ENCODE measurements at regions not wholly inside any gene's neighbourhood (a gene's known extent, or its start where the extent isn't known, plus 50 kb on each side); places are given as distances from the start of the nearest gene placed in this dataset.
"Not testable (repeated sequence)": the region's sequence is repeated elsewhere in the genome, so short reads cannot be mapped to it uniquely, and the experiment has no call there.

DNA sequence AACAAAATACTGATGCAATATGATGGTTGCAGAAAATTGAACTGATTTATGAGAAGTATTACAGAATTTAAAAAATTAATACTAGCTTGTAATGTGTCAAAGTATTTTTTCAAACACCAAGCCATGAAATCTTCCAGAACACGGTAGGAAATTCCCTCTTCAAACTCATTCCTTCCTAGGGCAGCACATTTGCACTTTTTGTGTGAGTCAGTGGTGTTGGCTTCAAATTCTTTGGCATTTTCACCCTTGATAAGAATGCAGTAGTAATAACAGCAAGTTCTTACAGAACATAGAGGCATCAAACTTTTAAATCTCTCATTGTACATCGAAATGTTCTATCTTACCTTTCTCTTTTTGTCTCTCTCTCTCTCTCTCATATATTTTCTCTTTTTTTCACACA, 191.8 kb downstream of the CGGBP1 start:
- no peak for DNase-seq

DNA sequence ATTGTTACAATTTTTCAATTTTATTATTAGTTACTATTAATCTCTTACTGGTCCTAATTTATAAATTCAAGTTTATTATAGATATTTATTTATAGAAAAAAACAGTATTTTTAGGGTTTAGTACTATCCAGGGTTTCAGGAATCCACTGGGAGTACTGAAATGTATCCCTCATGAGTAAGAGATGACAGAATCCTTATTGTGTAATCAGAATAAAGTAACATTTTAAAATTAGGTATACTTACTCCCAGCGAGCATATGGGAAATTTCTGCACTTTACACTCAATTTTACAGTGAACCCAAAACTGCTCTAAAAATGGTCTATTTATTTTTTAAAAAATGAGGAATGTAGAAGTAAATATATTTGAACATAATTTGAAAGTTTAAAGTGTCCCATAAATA, 202.7 kb downstream of the CGGBP1 start:
- no peak for DNase-seq

- no peak for DNase-seq
Measured at GRCh38 chr3:87855616-87856015, 203.2 kb downstream of the CGGBP1 start.

DNA sequence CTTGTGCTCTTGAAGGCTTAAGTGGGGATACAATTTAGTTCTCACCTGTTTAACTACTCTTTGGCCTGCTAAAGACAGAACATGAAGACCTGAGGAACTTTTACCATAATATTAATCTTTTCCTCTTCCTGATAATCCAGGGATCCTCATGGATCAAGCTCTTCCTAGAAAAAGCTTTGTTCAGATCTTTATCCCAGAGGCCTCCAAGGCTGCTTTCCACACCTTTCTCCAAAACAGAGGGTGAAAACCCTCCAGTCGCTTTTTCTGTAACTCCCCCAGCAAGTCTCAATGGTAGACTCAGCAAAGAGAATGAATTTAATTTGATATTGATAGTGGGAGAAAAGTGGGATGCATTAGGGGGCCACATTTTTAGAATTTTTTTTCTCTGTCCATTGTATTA, 203.6 kb downstream of the CGGBP1 start:
- DNase-seq = no peak

- no peak for DNase-seq
Measured at GRCh38 chr3:87848003-87848402, 210.8 kb downstream of the CGGBP1 start.

DNA sequence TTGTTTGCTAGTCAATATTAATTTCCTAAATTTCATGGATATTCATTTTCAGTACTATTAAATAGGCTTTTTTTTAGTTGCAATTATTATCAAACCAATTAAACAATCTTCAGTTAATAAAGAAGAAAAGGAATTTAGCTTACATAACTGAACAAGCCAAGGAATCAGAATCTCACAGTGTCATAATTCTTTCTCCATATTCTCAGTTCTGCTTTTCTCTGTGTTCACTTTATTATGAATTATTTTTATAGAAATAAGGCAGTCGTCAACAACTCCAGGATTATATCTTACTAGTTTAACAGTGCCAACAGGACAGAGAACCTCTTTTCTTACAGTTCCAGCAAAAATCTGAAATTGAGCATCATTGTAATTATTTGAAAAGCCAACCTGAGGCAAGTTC, 221.7 kb downstream of the CGGBP1 start:
- DNase-seq = no peak

GRCh38 chr3:87836026-87836425, 222.8 kb downstream of the CGGBP1 start:
- DNase-seq = no peak

- no peak for DNase-seq
Measured at GRCh38 chr3:87835236-87835635, 223.6 kb downstream of the CGGBP1 start.

GRCh38 chr3:87834327-87834726, 224.5 kb downstream of the CGGBP1 start:
- DNase-seq = no peak

DNA sequence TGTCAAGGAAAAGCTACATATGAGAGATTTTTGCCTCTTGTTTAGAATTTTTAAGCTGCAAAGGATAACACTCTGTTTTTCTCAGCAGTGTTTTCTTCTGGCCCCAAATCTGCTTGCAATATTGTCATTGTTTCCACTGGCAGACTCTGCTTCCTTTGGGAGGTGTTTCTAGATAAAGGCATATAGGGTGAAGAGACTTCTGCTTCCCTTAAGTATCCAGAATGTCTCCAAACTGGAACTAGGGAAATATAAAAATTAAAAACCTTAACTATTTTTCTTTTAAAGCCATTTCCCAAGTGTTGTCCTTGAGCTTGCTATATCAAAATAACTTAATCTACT, 225.8 kb downstream of the CGGBP1 start:
- DNase-seq = no peak

DNA sequence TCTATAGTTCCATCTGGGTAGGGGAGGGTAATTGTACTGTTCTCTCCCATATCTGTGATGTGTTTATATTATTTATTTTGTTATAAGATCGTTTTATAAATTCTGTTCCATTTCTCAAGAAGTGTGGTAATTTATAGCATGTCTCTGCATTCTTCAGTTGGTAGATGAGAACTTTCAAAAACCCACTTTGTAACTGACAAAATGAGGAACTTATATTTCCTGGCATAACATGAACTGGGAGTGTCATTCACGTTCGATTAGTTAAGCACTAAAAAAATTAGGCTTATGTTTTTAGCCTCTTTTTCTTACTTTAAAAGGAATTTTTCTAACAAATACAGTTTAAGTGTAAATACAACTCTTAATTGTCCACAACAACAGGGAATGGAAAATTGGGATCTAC, 230.8 kb downstream of the CGGBP1 start:
- DNase-seq = no peak

DNA sequence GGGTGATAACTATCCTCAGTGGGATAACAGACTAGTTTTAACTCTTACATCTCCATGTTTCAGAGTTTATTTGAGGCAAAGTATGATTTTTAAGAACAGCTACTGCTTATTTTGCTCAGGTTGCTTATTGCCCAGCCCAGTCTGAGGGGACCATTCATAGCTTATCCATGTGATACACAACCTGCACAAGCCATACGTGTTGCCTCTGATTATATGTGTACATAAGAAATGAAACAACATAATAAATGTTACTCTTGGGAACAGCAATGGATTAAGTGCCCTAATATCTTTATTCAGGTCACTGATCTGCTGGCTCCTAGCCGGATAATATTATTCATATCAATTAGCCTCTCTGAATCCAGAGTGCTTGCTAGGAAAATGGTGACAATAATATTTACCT, 236.2 kb downstream of the CGGBP1 start:
- DNase-seq = no peak

- not testable (repeated sequence) for DNase-seq
Measured at GRCh38 chr3:87813503-87813902, 245.3 kb downstream of the CGGBP1 start.

- no peak for DNase-seq
Measured at GRCh38 chr3:87811953-87812352, 246.9 kb downstream of the CGGBP1 start.

GRCh38 chr3:87810452-87811016, 248.3 kb downstream of the CGGBP1 start:
- no peak for DNase-seq

GRCh38 chr3:87805670-87806069, 253.1 kb downstream of the CGGBP1 start:
- no peak for DNase-seq

GRCh38 chr3:87801409-87801808, 257.4 kb downstream of the CGGBP1 start:
- DNase-seq = no peak

- DNase-seq = no peak
Measured at GRCh38 chr3:87800516-87800915, 258.3 kb downstream of the CGGBP1 start.

DNA sequence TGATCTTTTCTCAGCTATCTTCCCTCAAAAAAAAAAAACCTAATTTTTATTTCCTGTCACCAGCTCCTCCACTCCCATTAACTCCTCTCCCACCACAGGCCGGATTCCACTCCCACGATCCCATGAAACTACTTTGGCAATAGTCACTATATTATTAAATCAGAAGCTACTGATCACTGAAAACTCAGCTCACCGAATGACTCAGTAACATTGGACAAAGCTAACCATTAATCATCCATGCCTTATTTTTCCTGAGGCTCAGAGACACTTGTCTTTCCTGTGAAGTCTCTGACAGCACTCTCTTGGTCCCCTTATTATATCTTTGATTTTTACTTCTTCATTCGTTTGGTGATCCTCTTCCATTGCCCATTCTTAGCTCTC, 260.2 kb downstream of the CGGBP1 start:
- DNase-seq = no peak

GRCh38 chr3:87797872-87798566, 260.8 kb downstream of the CGGBP1 start:
- no peak for DNase-seq

- no peak for DNase-seq
Measured at GRCh38 chr3:87796843-87797185, 262.0 kb downstream of the CGGBP1 start.

GRCh38 chr3:87796137-87796842, 262.5 kb downstream of the CGGBP1 start:
- DNase-seq = no peak

- no peak for DNase-seq
Measured at GRCh38 chr3:87795701-87796100, 263.1 kb downstream of the CGGBP1 start.

DNA sequence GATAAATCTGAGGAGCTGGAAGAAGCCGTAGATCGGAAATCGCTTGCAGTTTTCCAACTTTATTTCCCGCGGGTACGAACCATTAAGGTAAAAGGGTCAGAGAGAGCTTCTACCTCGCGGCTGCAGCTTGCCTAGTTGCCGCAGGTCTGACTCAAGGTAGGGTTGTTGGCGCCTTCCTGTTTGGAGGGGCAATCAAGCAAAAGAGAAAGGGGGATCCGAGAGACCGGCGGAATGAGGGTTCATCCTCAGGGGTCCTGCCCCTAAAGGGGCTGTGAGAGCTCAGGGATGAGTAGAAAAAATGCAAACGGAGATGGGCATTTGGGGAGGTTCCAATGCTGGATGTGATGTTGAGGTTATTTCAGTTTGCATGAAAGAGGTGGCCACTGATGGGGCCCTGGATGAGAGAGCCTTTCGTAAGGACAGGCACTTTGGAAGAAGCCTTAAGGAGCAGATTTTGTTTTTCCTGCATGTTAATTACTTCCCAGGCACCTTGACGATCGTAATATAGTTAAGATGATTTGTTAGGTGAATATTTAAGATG, 265.4 kb downstream of the CGGBP1 start:
- peak; percentile 0 for DNase-seq
